A673 (cell line): ENCODE measurements at regions not wholly inside any gene's neighbourhood (a gene's known extent, or its start where the extent isn't known, plus 50 kb on each side); places are given as distances from the start of the nearest gene placed in this dataset.

Experiments used
- BruUV-seq: library from RNA; stranded (reverse); fragments of 400-500 nt; replicated peaks from 2 replicates; lab custom pipeline; 2021; lab: Mats Ljungman, UMichigan
- CTCF ChIA-PET: fragments of 300-600 bp; sonication (Branson Sonifier 250); formaldehyde crosslinking; loops from one replicate; lab custom pipeline; 2022; ENCODE audit warnings: antibody characterized with exemption; lab: Charles Lee
- POLR2A ChIA-PET: fragments of 300-600 bp; sonication (Branson Sonifier 250); formaldehyde crosslinking; loops from one replicate; lab custom pipeline; 2022; ENCODE audit warnings: antibody characterized with exemption; ENCODE audit not compliant: low non-redundant PET; lab: Charles Lee
- DNase-seq: peaks from one replicate; pipeline ENCODE4 v3.0.0-alpha.2; 2015; ENCODE audit warnings: low spot score
- H3K27ac ChIP-seq: fragments of 200-600 bp; sonication (generic); 2 replicates; pipeline ENCODE4 v1.5.1; 2016; ENCODE audit warnings: mixed run types, low read depth, mild to moderate bottlenecking, mixed read lengths, antibody characterized with exemption, low read length; ENCODE audit not compliant: poor library complexity, severe bottlenecking
- H3K27me3 ChIP-seq: fragments of 200-600 bp; sonication (generic); replicated peaks from 2 replicates; pipeline ENCODE4 v1.6.1; 2017; ENCODE audit warnings: mixed run types, low read depth, mild to moderate bottlenecking, mixed read lengths, antibody characterized with exemption, low read length; ENCODE audit not compliant: insufficient read depth, poor library complexity
- H3K36me3 ChIP-seq: fragments of 200-600 bp; sonication (generic); 2 replicates; pipeline ENCODE4 v1.6.1; 2016; ENCODE audit warnings: mixed run types, mild to moderate bottlenecking, mixed read lengths, antibody characterized with exemption, low read length; ENCODE audit not compliant: insufficient read depth, poor library complexity, severe bottlenecking
- H3K4me1 ChIP-seq: fragments of 200-600 bp; sonication (generic); 2 replicates; pipeline ENCODE4 v1.6.1; 2017; ENCODE audit warnings: mixed run types, mild to moderate bottlenecking, mixed read lengths, antibody characterized with exemption, low read length; ENCODE audit not compliant: insufficient read depth, poor library complexity, severe bottlenecking
- H3K4me3 ChIP-seq: fragments of 200-600 bp; sonication (generic); 2 replicates; pipeline ENCODE4 v1.5.1; 2016; ENCODE audit warnings: low read depth, mixed run types, mild to moderate bottlenecking, mixed read lengths, low read length; ENCODE audit not compliant: poor library complexity, severe bottlenecking
- H3K9me3 ChIP-seq: fragments of 200-600 bp; sonication (generic); 2 replicates; pipeline ENCODE4 v1.6.1; 2016; ENCODE audit warnings: mixed run types, low read depth, mild to moderate bottlenecking, mixed read lengths, antibody characterized with exemption, low read length; ENCODE audit not compliant: poor library complexity, severe bottlenecking
- CTCF ChIP-seq: fragments of 300-800, 200-600 bp; sonication (generic); conservative IDR thresholded peaks from 2 replicates; pipeline ENCODE4 v1.5.1; 2017; ENCODE audit warnings: low read depth, mild to moderate bottlenecking, antibody characterized with exemption, low read length, moderate library complexity, mixed read lengths
- EZH2 ChIP-seq: fragments of 200-600 bp; sonication (generic); IDR thresholded peaks from 2 replicates; pipeline ENCODE4 v1.6.1; 2017; ENCODE audit warnings: borderline replicate concordance, low read depth, mild to moderate bottlenecking, mixed read lengths, antibody characterized with exemption, low read length; ENCODE audit not compliant: poor library complexity, severe bottlenecking
- intact Hi-C: fragments of 100-400 bp; cut with micrococcal nuclease; formaldehyde crosslinking; loops from one replicate; pipeline ENCODE4 v1.10.0; 2022; ENCODE audit not compliant: unreplicated experiment

- TF ChIP-seq EZH2 (no peak), CTCF (no peak)
- Histone ChIP-seq H3K4me1 (no peaks in the 10 kb centered on the region), H3K27me3 (peaks cover 27% of the 10 kb centered on the region), H3K9me3 (no peaks in the 10 kb centered on the region), H3K4me3 (no peak overlapping the region), H3K36me3 (no peaks in the 10 kb centered on the region), H3K27ac (no peak overlapping the region)
- ChIA-PET CTCF (no interaction called here), POLR2A (no interaction called here)
- no peak for DNase-seq
- no TSS peak for BruUV-seq
- intact Hi-C loops = no loop called here
Observed at GRCh38 chr2:23153484-23153883, 231.5 kb upstream of the KLHL29 start.

GRCh38 chr2:23155022-23155421 is 230.0 kb upstream of the KLHL29 start:
- intact Hi-C loops = no loop called here
- H3K9me3 ChIP-seq = no peaks in the 10 kb centered on the region
- H3K4me1 ChIP-seq = no peaks in the 10 kb centered on the region
- H3K36me3 ChIP-seq = no peaks in the 10 kb centered on the region
- peaks cover 27% of the 10 kb centered on the region for H3K27me3 ChIP-seq
- TF ChIP-seq CTCF = no peak
- TF ChIP-seq EZH2 = no peak
- H3K4me3 ChIP-seq = no peak overlapping the region
- no peak for DNase-seq
- CTCF ChIA-PET = no interaction called here
- POLR2A ChIA-PET = no interaction called here
- BruUV-seq = no TSS peak
- H3K27ac ChIP-seq = no peak overlapping the region

- H3K4me3 ChIP-seq = no peak overlapping the region
- intact Hi-C loops = no loop called here
- H3K27ac ChIP-seq = no peak overlapping the region
- CTCF ChIA-PET = no interaction called here
- DNase-seq = no peak
- no TSS peak for BruUV-seq
- no peaks in the 10 kb centered on the region for H3K4me1 ChIP-seq
- no peaks in the 10 kb centered on the region for H3K9me3 ChIP-seq
- TF ChIP-seq CTCF (no peak), EZH2 (no peak)
- POLR2A ChIA-PET = no interaction called here
- no peaks in the 10 kb centered on the region for H3K36me3 ChIP-seq
- peaks cover 6% of the 10 kb centered on the region for H3K27me3 ChIP-seq
Observed at GRCh38 chr2:23157812-23158211, 227.2 kb upstream of the KLHL29 start.
